ENCODE measurements at regions not wholly inside any gene's neighbourhood (a gene's known extent, or its start where the extent isn't known, plus 50 kb on each side); places are given as distances from the start of the nearest gene placed in this dataset.
"Not testable (repeated sequence)": the region's sequence is repeated elsewhere in the genome, so short reads cannot be mapped to it uniquely, and the experiment has no call there.

- Histone ChIP-seq H3K9me3 (ENCODE audit: control insufficient read depth, insufficient read depth, low read depth, low read length) (0 out of 2 replicates have a peak, but pooled peaks cover 4% of the 10 kb centered on the region), H3K4me3 (ENCODE audit: low read depth, low read length) (no peak overlapping the region), H3K4me1 (ENCODE audit: control insufficient read depth, insufficient read depth, low read length) (no peaks in the 10 kb centered on the region), H3K27me3 (ENCODE audit: control insufficient read depth, insufficient read depth, low read length) (no peaks in the 10 kb centered on the region), H3K27ac (ENCODE audit: low read depth, low read length) (no peak overlapping the region), H3K36me3 (ENCODE audit: control insufficient read depth, insufficient read depth, low read length) (no peaks in the 10 kb centered on the region), H3K9ac (ENCODE audit: low read length) (no peak overlapping the region)
Measured at GRCh38 chr12:83505586-83505985, 818.9 kb downstream of the TMTC2 start.

- H3K4me3 ChIP-seq (ENCODE audit: low read depth, low read length); H3K4me1 ChIP-seq (ENCODE audit: control insufficient read depth, insufficient read depth, low read length); H3K36me3 ChIP-seq (ENCODE audit: control insufficient read depth, insufficient read depth, low read length); H3K27me3 ChIP-seq (ENCODE audit: control insufficient read depth, insufficient read depth, low read length); H3K27ac ChIP-seq (ENCODE audit: low read depth, low read length); H3K9ac ChIP-seq (ENCODE audit: low read length): not testable (repeated sequence)
- H3K9me3 ChIP-seq (ENCODE audit: control insufficient read depth, insufficient read depth, low read depth, low read length): peaks cover 19% of the 10 kb centered on the region
Measured at GRCh38 chr12:83499894-83500293, 813.2 kb downstream of the TMTC2 start.

GRCh38 chr12:83477696-83478095 lies 791.0 kb downstream of the TMTC2 start:
- Histone ChIP-seq H3K9me3 (ENCODE audit: control insufficient read depth, insufficient read depth, low read depth, low read length) (no peaks in the 10 kb centered on the region), H3K9ac (ENCODE audit: low read length) (no peak overlapping the region), H3K27ac (ENCODE audit: low read depth, low read length) (no peak overlapping the region), H3K4me3 (ENCODE audit: low read depth, low read length) (no peak overlapping the region), H3K36me3 (ENCODE audit: control insufficient read depth, insufficient read depth, low read length) (no peaks in the 10 kb centered on the region), H3K4me1 (ENCODE audit: control insufficient read depth, insufficient read depth, low read length) (no peaks in the 10 kb centered on the region), H3K27me3 (ENCODE audit: control insufficient read depth, insufficient read depth, low read length) (no peaks in the 10 kb centered on the region)

- Histone ChIP-seq H3K9ac (ENCODE audit: low read length) (no peak overlapping the region), H3K9me3 (ENCODE audit: control insufficient read depth, insufficient read depth, low read depth, low read length) (no peaks in the 10 kb centered on the region), H3K27me3 (ENCODE audit: control insufficient read depth, insufficient read depth, low read length) (no peaks in the 10 kb centered on the region), H3K4me1 (ENCODE audit: control insufficient read depth, insufficient read depth, low read length) (no peaks in the 10 kb centered on the region), H3K36me3 (ENCODE audit: control insufficient read depth, insufficient read depth, low read length) (no peaks in the 10 kb centered on the region), H3K4me3 (ENCODE audit: low read depth, low read length) (no peak overlapping the region), H3K27ac (ENCODE audit: low read depth, low read length) (no peak overlapping the region)
Measured at GRCh38 chr12:83476695-83477690, 790.3 kb downstream of the TMTC2 start.

GRCh38 chr12:83476006-83476405 lies 789.3 kb downstream of the TMTC2 start:
- H3K27me3 ChIP-seq (ENCODE audit: control insufficient read depth, insufficient read depth, low read length): no peaks in the 10 kb centered on the region

GRCh38 chr12:83474369-83474768 lies 787.7 kb downstream of the TMTC2 start:
- H3K36me3 ChIP-seq (ENCODE audit: control insufficient read depth, insufficient read depth, low read length): no peaks in the 10 kb centered on the region
- H3K4me1 ChIP-seq (ENCODE audit: control insufficient read depth, insufficient read depth, low read length): 0 out of 2 replicates have a peak, but pooled peaks cover 2% of the 10 kb centered on the region
- no peak overlapping the region for H3K9ac ChIP-seq (ENCODE audit: low read length)
- no peak overlapping the region for H3K4me3 ChIP-seq (ENCODE audit: low read depth, low read length)
- H3K27me3 ChIP-seq (ENCODE audit: control insufficient read depth, insufficient read depth, low read length): no peaks in the 10 kb centered on the region
- H3K27ac ChIP-seq (ENCODE audit: low read depth, low read length): no peak overlapping the region
- no peaks in the 10 kb centered on the region for H3K9me3 ChIP-seq (ENCODE audit: control insufficient read depth, insufficient read depth, low read depth, low read length)

More at GRCh38 chr12:83476006-83476405, 789.3 kb downstream of the TMTC2 start:
- no peaks in the 10 kb centered on the region for H3K9me3 ChIP-seq (ENCODE audit: control insufficient read depth, insufficient read depth, low read depth, low read length)
- H3K4me3 ChIP-seq (ENCODE audit: low read depth, low read length): no peak overlapping the region
- no peak overlapping the region for H3K9ac ChIP-seq (ENCODE audit: low read length)
- H3K36me3 ChIP-seq (ENCODE audit: control insufficient read depth, insufficient read depth, low read length): no peaks in the 10 kb centered on the region
- no peak overlapping the region for H3K27ac ChIP-seq (ENCODE audit: low read depth, low read length)
- H3K4me1 ChIP-seq (ENCODE audit: control insufficient read depth, insufficient read depth, low read length): no peaks in the 10 kb centered on the region

GRCh38 chr12:83473408-83474095 lies 786.8 kb downstream of the TMTC2 start:
- no peaks in the 10 kb centered on the region for H3K36me3 ChIP-seq (ENCODE audit: control insufficient read depth, insufficient read depth, low read length)
- H3K9ac ChIP-seq (ENCODE audit: low read length): no peak overlapping the region
- H3K4me3 ChIP-seq (ENCODE audit: low read depth, low read length): no peak overlapping the region
- no peaks in the 10 kb centered on the region for H3K9me3 ChIP-seq (ENCODE audit: control insufficient read depth, insufficient read depth, low read depth, low read length)
- no peak overlapping the region for H3K27ac ChIP-seq (ENCODE audit: low read depth, low read length)
- H3K4me1 ChIP-seq (ENCODE audit: control insufficient read depth, insufficient read depth, low read length): 0 out of 2 replicates have a peak, but pooled peaks cover 2% of the 10 kb centered on the region
- H3K27me3 ChIP-seq (ENCODE audit: control insufficient read depth, insufficient read depth, low read length): no peaks in the 10 kb centered on the region

GRCh38 chr12:83472772-83473171 lies 786.1 kb downstream of the TMTC2 start:
- Histone ChIP-seq H3K9ac (ENCODE audit: low read length) (no peak overlapping the region), H3K27me3 (ENCODE audit: control insufficient read depth, insufficient read depth, low read length) (no peaks in the 10 kb centered on the region), H3K9me3 (ENCODE audit: control insufficient read depth, insufficient read depth, low read depth, low read length) (no peaks in the 10 kb centered on the region), H3K27ac (ENCODE audit: low read depth, low read length) (no peak overlapping the region), H3K4me1 (ENCODE audit: control insufficient read depth, insufficient read depth, low read length) (0 out of 2 replicates have a peak, but pooled peaks cover 2% of the 10 kb centered on the region), H3K4me3 (ENCODE audit: low read depth, low read length) (no peak overlapping the region), H3K36me3 (ENCODE audit: control insufficient read depth, insufficient read depth, low read length) (no peaks in the 10 kb centered on the region)

- Histone ChIP-seq H3K4me3 (ENCODE audit: low read depth, low read length) (no peak overlapping the region), H3K9ac (ENCODE audit: low read length) (no peak overlapping the region), H3K9me3 (ENCODE audit: control insufficient read depth, insufficient read depth, low read depth, low read length) (no peaks in the 10 kb centered on the region), H3K27me3 (ENCODE audit: control insufficient read depth, insufficient read depth, low read length) (no peaks in the 10 kb centered on the region), H3K4me1 (ENCODE audit: control insufficient read depth, insufficient read depth, low read length) (0 out of 2 replicates have a peak, but pooled peaks cover 2% of the 10 kb centered on the region), H3K36me3 (ENCODE audit: control insufficient read depth, insufficient read depth, low read length) (no peaks in the 10 kb centered on the region), H3K27ac (ENCODE audit: low read depth, low read length) (no peak overlapping the region)
Measured at GRCh38 chr12:83472350-83472749, 785.6 kb downstream of the TMTC2 start.

- no peak overlapping the region for H3K27ac ChIP-seq (ENCODE audit: low read depth, low read length)
- H3K4me3 ChIP-seq (ENCODE audit: low read depth, low read length): no peak overlapping the region
- H3K27me3 ChIP-seq (ENCODE audit: control insufficient read depth, insufficient read depth, low read length): no peaks in the 10 kb centered on the region
- H3K9me3 ChIP-seq (ENCODE audit: control insufficient read depth, insufficient read depth, low read depth, low read length): no peaks in the 10 kb centered on the region
- no peak overlapping the region for H3K9ac ChIP-seq (ENCODE audit: low read length)
- H3K36me3 ChIP-seq (ENCODE audit: control insufficient read depth, insufficient read depth, low read length): no peaks in the 10 kb centered on the region
- 0 out of 2 replicates have a peak, but pooled peaks cover 2% of the 10 kb centered on the region for H3K4me1 ChIP-seq (ENCODE audit: control insufficient read depth, insufficient read depth, low read length)
Measured at GRCh38 chr12:83471341-83471740, 784.6 kb downstream of the TMTC2 start.

- no peaks in the 10 kb centered on the region for H3K9me3 ChIP-seq (ENCODE audit: control insufficient read depth, insufficient read depth, low read depth, low read length)
- H3K36me3 ChIP-seq (ENCODE audit: control insufficient read depth, insufficient read depth, low read length): no peaks in the 10 kb centered on the region
- 0 out of 2 replicates have a peak, but pooled peaks cover 2% of the 10 kb centered on the region for H3K4me1 ChIP-seq (ENCODE audit: control insufficient read depth, insufficient read depth, low read length)
- no peak overlapping the region for H3K27ac ChIP-seq (ENCODE audit: low read depth, low read length)
- no peak overlapping the region for H3K9ac ChIP-seq (ENCODE audit: low read length)
- no peaks in the 10 kb centered on the region for H3K27me3 ChIP-seq (ENCODE audit: control insufficient read depth, insufficient read depth, low read length)
- H3K4me3 ChIP-seq (ENCODE audit: low read depth, low read length): no peak overlapping the region
Measured at GRCh38 chr12:83470749-83471148, 784.0 kb downstream of the TMTC2 start.
